GM18499 (cell line): ENCODE measurements at regions not wholly inside any gene's neighbourhood (a gene's known extent, or its start where the extent isn't known, plus 50 kb on each side); places are given as distances from the start of the nearest gene placed in this dataset.

ENCODE experiments used
- ATAC-seq: cut with Tn5 transposase; IDR thresholded peaks from one replicate; pipeline ENCODE4 v1.9.1; 2021; ENCODE audit warnings: moderate number of reproducible peaks; ENCODE audit not compliant: insufficient read depth, unreplicated experiment

DNA sequence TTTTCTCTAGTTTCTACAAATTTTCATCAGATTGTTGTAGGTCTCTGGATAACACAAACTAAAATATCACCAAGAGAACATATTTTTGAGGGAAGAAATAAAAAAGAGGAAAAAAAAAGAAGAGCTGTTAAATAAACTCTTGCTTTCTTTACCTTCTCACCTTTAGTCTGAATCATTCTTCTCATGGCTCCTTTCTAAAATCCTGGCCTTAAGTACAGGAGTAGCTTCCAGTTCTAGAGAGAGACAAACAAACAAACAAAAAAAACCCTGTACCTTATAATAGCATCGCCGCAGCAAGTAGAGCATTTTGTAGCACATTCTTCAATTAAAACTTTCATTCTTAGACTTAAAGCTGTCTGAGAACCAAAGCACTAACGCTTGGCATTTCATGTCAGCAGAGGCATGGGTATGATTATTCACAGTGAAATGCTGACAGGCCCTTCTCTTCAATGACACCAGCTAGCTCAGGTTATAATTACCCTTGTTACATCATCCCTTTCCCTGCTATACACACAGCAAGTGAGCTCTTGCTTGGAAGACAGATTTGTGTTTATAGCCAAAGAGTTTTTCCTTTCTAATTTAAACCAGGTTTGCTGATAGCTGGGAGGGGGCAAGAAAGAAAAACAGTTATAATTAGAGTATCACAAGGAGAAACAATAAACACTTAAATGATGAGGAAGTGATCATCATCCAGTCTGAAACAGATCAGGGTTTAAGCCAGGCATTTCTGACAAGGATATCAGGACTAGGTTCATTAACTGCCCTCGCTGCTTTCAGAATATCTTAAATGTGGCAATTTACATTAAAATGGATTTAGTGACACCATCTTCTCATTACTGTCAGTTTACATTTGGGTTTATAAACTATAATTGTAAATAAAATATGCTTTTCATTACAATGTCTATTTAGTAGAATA, 510.9 kb upstream of the ZNF608 start:
- ATAC-seq, result no peak

DNA sequence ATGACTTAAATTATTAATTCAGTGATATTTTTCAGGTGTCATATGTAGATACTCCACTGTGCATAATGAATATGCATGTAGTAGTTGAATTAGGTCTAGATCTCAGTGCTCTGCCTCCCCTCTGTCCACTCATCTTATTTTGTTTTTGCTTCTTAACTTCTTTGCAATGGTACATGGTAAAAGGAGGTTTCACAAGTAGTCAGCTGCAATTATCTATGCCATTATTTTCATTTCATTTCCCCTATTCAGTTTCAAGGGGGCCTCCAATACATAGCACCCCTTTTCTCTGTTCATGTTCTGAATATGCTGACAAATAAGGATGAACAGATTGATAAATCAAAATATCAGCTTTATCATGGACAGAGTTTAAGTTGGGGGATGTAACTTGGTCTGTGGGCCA, 511.6 kb upstream of the ZNF608 start:
- no peak for ATAC-seq

DNA sequence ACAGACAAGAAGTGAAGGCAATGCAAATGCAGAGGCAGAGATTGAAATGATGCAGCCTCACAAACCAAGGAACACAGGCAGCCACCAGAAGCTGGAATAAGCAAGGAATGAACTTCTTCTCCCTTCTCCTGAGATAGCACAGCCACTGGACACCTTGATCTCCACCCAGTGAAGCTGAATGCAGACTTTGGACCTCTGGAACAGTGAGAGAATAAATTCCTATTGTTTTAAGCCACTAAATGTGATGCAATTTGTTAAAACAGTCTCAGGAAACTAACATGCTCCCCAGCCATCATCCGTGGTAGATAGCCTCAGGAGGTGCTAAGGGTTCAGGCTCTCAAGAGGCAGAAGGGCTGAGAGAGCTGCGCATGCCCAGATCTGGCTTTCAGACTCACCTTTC, 512.2 kb upstream of the ZNF608 start:
- ATAC-seq, result no peak

DNA sequence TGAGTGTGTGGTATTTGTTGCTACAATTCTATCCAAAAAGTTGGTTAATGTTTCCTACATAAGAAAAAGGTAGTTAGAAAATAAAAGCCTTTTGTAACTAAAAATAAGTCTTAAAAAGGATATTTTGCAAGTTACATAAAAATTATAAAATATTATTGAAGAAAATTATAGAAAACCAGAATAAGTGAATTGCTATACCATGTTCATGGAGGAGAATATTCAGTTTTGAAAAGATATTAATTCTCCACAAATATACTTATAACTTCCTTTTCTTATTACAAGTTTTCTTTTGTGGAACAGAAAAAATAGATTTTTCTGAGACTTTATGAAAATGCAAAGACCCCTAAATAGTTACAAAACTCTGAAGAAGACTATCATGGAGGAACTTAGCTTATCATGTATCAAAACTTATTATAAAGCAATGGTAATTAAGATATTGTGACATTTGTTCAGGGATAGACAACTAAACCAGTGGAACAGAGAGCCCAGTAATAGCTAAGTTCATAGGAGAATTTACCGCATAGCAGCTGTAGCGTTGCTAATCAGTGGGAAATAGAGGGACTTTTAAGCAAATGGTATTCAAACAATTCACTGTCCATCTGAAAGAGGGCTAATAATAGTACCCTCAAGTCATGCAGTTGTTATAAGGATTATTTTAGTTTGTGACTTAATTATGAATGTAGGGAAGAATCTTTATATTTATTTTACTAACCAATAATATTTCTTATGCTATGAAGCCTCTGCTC, 515.2 kb upstream of the ZNF608 start:
- no peak for ATAC-seq

DNA sequence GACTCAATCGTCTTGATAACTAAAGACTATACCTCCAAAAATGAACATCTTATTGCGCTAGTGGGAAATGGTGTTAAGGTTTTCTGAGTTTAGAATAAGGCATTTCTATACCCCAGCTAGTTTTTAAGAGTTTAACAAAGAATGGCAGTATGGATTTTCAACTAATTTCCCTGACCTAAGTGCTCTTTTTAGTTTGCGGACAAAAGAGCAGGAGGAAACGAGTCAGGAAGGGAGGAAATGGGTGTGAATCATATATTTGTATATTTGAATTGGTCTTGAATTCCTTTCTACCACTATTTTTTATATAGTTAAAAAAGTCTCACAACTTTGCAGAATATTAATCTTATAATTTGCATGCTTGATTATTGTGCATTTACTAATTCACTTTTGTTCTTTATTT, 516.3 kb upstream of the ZNF608 start:
- ATAC-seq, result no peak

DNA sequence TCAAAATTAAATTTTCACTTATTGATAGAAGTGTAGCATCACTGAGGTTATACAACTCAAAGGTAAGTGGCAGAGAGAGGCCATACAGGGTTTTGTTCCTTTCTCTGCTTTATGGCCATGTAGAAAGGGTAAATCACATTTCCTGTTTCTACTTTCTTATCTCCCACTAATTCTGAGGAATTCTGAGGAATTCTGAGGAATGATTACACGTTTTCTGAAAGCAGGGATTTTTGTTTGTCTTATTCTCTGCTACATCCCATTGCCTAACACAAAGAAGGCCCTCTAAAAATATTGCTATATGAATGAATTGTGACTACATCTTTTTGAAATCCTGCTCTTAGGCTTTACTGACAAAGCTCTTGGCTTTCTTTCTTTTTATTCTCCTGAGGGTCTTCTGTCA, 516.9 kb upstream of the ZNF608 start:
- ATAC-seq, result no peak

DNA sequence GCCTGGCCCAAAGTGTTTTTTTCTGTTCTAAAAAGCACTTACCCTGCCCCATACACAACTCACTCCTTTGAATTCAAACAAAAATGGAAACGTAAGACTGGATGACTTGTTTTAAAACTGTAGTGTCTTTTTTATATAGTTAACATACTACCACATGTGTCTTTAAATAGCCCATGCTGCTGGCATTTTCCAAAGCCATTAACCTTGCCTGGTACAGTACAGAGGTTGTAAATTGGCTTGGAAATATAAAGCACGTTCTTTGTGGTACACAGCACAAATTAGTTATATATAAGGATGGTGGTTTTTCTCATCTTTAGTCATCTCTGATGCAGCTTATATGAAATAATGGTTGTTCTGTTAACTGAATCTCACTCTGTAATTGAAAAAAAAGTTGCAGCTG, 519.7 kb upstream of the ZNF608 start:
- no peak for ATAC-seq

DNA sequence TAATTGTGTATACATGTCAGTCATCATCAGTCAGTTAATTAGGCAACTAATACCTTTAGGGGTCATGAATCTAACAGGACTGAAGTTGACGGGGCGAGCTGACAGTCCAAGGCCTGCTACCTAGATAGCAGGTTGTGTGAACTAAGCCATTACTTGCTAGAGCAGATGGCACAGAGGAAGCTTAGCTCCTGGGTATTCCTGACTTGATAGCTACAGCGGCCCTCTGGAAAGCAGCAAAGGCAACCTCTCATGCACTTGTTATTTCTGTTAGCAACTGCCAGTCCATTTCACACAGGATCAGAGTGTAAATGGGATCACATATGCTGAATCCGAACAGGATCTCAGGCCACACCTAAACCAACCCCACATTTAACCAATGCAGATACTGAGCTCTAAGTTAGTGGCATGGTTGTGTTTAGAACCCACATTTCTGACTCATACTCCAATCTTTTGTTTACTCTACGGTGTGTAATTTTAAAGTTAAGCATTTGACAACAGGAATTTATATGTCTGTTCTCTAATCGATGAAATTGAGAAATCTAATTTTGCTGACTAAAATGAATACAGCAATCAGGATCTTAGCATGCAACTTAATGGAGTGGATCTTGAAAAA, 521.3 kb upstream of the ZNF608 start:
- no peak for ATAC-seq

DNA sequence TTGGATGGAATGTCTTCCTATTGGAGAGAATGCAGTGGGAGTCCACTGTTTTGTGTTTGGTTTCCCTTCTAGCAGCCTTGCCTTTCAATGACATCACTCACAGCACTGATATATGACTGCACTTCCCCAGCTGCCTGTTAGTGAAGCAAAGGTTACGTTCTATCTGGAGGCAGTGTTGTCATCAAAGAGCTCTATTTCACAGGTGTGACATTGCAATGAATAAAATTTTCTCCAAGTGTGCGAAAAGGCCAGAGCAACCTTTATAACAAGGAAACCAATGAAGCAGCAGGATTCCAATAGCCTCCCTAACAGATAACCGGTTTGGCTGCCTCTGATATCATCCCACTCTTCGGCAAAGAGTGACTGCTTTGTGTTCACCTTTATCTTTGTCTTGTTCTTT, 523.5 kb upstream of the ZNF608 start:
- ATAC-seq, result no peak

DNA sequence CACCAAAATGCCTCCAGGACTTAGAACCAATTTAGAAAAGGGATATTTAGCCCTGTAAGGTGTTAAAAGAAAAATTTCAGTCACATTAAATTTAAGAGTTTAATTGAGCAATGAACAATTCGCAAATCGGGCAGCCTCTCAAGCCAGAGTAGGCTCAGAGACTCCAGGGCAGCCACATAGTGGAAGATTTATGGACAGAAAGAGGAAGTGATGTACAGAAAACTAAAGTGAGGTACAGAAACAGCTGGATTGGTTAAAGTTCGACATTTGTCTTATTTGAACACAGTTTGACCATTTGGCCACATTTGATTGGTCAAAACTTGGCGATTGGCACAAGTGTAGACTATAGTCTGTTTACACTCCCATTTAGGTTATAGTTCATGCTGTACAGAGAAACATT, 525.9 kb upstream of the ZNF608 start:
- ATAC-seq, result no peak

DNA sequence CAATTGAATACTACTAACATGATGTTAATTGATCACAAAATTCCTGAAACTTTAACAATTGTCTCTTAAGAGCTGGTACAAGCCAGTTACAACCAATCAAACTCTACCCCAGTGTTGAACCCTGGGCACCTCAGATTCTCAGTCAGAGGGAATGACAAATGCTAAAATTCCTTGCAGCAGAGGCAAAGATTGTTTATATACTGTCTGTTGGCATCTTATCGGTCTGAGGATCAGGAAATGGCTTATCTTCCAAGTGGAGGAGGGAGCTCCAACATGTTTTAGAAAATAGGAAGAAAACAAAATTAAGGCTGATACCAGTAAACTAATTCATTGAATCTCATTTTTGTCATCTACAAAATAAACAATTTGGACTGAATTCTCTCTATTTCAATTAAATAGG, 527.8 kb upstream of the ZNF608 start:
- ATAC-seq, result no peak

DNA sequence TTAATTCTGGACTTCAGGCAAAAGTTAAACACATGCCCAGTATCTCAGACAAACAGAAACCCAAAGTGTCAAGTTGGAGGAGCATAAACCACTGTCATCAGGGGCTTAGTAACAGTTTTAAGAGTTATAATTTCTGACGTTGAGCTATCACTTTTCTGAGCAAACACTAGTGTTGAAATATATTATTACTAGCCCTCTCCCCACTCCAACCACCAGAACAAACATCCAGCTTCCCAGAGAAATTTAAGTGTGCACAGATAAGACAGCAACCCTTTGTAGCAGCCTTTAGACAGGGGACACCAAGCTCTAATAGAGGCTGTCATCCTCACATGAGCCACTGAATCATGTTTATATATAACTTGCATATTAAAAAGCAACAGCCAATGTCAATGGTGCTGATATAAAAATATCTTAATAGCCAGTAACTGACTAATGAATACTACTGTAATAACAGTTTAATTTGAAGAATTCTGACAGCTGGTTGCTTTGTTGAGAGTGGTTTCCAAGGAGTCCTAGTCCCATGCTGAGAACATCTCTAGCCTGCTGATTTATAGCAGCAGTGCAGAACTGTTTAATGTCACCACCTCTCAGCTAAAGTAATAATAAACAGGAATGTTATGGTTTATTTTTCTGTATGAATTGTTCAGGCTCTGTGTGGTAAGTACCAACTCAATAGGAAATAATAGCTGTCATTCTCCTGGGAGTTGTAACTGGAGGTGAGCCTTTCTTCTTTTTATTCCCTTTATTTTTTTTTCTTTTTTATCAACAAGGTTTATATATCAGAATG, 528.7 kb upstream of the ZNF608 start:
- ATAC-seq, result no peak

DNA sequence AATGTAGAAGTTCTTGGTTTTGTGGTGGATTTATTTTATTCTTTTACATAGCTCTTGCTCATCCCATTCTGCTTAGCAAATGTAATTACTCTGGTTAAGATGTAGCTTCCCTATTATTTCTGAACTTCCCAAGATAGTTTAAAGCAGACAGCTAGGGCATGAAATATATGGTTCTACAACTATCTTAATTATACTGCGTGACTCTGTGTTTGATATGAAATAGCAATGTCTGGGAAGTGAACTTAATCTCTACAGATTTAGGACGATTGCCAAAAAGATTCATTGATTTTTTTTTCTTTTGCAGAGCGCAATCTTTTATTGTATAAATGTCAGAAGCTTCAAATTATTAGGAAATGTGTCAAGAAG, 529.3 kb upstream of the ZNF608 start:
- ATAC-seq, result no peak

DNA sequence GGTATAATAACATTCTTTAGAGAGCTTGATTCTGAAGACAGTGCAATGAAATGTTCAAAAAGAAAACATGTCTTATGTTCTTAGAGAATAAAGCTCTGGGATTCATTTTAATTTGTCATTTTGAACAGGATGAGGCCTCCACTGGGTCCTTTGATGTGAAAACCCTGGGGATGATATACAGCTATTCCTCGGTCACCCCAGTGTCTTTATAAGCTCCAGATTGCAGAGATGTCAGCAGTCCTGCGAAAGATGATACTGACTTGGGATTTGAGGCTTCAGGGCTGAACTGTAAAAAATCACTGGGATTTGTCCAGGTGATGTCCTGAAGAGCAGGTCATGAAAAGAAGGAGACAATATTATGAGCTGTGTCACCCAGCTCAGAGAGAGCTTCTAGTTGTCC, 529.7 kb upstream of the ZNF608 start:
- no peak for ATAC-seq

DNA sequence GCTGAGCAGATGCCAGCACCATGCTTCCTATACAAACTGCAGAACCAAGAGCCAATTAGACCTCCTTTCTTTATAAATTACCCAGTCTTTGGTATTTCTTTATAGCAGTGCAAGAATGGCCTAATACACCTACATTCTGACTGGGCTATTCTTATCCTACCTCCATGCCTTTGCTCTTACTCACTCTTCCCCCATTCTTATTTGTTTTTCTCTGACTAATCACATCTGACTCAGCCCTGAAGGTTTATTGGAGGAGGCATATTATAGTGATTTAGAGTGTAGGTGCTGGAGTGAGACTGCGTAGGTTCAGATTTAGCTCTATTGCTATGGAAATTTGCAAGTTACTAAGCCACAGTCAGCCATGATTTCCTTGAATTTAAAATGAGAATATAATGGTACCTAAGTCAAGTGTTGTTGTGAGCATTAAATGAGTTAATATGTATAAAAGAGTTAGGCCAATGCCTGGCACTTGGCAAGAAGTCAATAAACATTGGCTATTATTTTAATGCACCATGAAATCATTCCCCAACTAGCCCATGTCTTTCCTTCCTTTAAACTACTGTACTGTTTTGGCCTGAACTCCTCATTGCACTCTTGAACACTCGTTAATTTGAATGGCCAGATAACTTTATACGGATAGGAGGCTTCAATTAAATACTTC, 531.2 kb upstream of the ZNF608 start:
- ATAC-seq, result no peak

DNA sequence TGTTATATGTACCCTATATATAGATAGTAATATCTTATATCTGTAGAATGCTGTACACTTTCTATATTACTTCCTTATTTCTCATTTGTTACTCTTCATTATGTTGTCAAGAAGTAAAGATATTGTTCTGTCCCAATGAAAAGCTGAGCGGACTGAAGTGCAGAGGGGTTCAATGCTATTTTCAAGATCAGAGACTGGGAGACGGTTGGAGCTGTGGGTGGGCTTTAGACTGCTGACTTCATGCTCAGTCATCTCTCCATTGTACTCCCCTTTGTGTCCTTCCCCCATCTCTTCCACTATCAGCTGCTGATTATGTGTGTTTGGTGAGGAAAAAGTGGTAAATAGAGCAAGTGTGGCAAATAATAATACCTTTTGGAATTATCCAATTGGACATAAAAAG, 532.3 kb upstream of the ZNF608 start:
- no peak for ATAC-seq

DNA sequence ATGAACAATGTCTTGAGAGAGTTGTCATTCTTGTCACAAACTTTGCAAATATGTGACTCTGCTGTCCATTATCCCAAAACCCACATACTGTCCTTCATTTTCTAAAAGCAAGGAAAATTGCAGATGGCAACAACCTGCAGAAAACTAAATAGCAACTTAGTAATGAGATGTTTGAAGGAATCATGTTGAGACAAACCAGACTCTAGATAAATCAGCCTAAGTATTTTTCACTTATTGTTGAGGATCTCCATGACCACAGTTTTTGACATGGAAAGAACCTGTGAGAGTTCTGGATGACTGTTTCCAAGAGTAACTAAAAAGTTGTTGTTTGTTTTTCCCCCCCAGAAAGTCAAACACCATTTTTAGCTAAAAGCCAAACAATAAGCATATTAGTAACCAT, 535.2 kb upstream of the ZNF608 start:
- ATAC-seq, result no peak

DNA sequence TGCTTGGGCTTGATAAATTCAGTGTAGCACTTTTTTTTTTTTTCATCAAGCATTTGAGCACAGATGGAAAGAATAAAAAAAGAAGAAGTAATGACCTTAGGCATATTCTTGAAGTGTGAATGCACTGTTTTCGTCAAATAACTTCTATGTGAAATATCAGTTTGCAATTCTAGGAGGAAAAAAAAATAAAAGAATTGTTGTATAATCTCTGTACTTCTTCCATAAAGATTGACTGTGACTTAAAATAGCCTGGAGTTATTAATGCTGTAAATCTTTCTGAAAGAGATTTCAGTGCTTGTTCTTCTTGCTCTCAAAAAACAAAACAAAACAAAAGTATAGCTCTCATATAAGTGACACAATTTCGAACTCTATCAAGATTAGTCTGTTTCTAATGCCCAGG, 536.9 kb upstream of the ZNF608 start:
- ATAC-seq, result no peak

DNA sequence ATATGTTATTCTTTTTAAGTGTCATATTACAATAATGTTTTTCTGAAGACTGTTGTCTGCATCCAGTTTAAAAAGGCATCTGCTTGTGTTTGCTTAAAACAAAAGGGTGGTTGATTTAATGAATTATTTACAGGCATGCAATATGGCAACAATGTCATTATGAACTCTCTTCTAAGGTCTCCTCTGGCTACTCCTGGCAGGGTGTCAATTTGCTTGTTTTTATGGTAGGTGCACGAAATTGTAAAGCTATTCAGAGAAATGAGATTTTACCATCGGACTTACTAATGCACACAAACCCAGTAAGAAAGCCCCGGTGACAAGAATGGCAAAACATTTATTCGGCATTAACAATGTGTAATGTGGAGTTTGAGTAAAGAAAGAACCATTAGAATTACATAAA, 539.8 kb upstream of the ZNF608 start:
- no peak for ATAC-seq

DNA sequence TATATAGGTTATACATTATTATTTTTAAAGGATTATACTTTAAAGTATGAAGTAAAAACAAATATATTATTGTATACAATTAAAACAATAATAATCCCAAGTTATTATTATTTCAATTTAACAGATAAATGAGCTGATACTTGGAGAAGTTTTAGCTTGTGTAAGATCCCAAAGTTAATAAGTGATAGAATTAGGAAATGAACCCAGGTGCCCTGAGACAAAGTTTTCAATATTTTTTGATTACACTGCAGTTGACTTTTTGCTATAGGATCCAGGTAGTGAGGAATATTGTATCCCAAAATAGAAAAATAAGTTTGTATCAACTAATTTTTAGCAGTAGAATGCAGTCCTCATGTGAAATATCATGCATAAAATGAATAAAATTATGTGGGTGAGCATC, 543.2 kb upstream of the ZNF608 start:
- no peak for ATAC-seq
